Cardiac muscle cell (in vitro differentiated cells and primary cell): ENCODE measurements at regions not wholly inside any gene's neighbourhood (a gene's known extent, or its start where the extent isn't known, plus 50 kb on each side); places are given as distances from the start of the nearest gene placed in this dataset.

Source experiments
- DNase-seq, 2 donors: peaks; one replicate each; pipeline versions ENCODE4 v3.0.0 to v3.0.0-alpha.2; 2010 to 2017; ENCODE audit warnings: low read depth in 1 of 2, low spot score in 1 of 2
- H3K27ac ChIP-seq: fragments of 200-600 bp; sonication (generic); 2 replicates; pipeline ENCODE4 v1.5.1; 2016
- H3K27me3 ChIP-seq: fragments of 200-600 bp; sonication (generic); 2 replicates; pipeline ENCODE4 v1.6.0; 2016; ENCODE audit warnings: control low read depth
- H3K36me3 ChIP-seq: fragments of 200-600 bp; sonication (generic); 2 replicates; pipeline ENCODE4 v1.5.1; 2016; ENCODE audit warnings: control low read depth
- H3K4me1 ChIP-seq: fragments of 200-600 bp; sonication (generic); 2 replicates; pipeline ENCODE4 v1.8.1; 2017; ENCODE audit warnings: low read depth, mild to moderate bottlenecking, mixed run types
- H3K4me3 ChIP-seq: fragments of 200-600 bp; sonication (generic); 2 replicates; pipeline ENCODE4 v1.5.1; 2016; ENCODE audit warnings: mild to moderate bottlenecking
- H3K9me3 ChIP-seq: fragments of 200-600 bp; sonication (generic); 2 replicates; pipeline ENCODE4 v1.5.1; 2017; ENCODE audit warnings: low read depth, mild to moderate bottlenecking, control low read depth
- TF ChIP-seq, protein P1 (sequence below): IDR thresholded peaks from 2 replicates; pipeline ENCODE4 v1.5.1; 2012; ENCODE audit warnings: low read depth, mild to moderate bottlenecking, low read length

DNA sequence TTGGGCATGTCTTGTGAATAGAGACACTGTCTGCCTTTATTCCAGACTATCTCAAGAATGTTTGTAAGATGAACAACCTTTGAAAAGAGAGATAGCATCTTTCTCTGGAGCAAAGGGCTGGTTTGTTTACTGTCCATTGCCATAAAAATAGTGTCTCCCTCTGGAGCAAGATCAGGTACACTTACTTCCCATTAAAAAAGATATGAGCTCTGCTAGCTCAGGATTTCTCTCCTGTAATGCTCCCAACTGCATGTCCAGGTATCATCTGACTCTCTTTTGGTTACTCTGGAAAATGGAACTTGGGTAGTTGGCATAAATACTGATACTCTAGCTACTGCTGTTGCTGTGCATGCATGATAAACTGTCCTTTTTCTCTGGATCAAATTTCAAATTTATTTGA, 381.1 kb downstream of the TFEC start:
- Histone ChIP-seq H3K4me1 (no peaks in the 10 kb centered on the region), H3K9me3 (no peaks in the 10 kb centered on the region), H3K27ac (no peak overlapping the region), H3K27me3 (no peaks in the 10 kb centered on the region), H3K36me3 (no peaks in the 10 kb centered on the region), H3K4me3 (no peak overlapping the region)
- no peak for DNase-seq
- TF ChIP-seq, protein P1, sequence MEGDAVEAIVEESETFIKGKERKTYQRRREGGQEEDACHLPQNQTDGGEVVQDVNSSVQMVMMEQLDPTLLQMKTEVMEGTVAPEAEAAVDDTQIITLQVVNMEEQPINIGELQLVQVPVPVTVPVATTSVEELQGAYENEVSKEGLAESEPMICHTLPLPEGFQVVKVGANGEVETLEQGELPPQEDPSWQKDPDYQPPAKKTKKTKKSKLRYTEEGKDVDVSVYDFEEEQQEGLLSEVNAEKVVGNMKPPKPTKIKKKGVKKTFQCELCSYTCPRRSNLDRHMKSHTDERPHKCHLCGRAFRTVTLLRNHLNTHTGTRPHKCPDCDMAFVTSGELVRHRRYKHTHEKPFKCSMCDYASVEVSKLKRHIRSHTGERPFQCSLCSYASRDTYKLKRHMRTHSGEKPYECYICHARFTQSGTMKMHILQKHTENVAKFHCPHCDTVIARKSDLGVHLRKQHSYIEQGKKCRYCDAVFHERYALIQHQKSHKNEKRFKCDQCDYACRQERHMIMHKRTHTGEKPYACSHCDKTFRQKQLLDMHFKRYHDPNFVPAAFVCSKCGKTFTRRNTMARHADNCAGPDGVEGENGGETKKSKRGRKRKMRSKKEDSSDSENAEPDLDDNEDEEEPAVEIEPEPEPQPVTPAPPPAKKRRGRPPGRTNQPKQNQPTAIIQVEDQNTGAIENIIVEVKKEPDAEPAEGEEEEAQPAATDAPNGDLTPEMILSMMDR: no peak

DNA sequence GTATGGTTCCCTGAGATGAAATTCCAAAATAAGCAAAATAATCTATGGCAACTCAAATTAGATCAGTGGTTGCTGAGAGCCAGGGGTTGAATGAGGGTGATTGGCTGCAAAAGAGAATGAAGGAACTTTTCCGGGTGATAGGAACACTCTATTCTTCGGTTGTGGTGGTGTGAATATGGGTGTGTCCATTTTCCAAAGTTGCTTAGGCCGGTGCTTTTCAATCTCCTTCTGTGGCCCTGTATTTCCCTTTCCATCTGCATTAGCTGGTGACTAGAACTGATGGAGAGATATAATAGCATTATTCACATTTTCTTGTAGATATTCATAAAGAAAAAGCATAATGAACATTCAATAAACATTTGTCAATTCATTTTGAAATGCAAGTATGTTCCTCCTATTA, 382.9 kb downstream of the TFEC start:
- DNase-seq: no peak
- Histone ChIP-seq H3K4me3 (no peak overlapping the region), H3K27ac (no peak overlapping the region), H3K36me3 (no peaks in the 10 kb centered on the region), H3K27me3 (no peaks in the 10 kb centered on the region), H3K9me3 (no peaks in the 10 kb centered on the region), H3K4me1 (no peaks in the 10 kb centered on the region)
- TF ChIP-seq, protein P1: no peak

GRCh38 chr7:115642194-115642593, 388.4 kb downstream of the TFEC start:
- DNase-seq: no peak
- no peaks in the 10 kb centered on the region for H3K27me3 ChIP-seq
- TF ChIP-seq, protein P1: no peak
- H3K36me3 ChIP-seq: no peaks in the 10 kb centered on the region
- H3K9me3 ChIP-seq: no peaks in the 10 kb centered on the region
- H3K27ac ChIP-seq: no peak overlapping the region
- no peak overlapping the region for H3K4me3 ChIP-seq
- no peaks in the 10 kb centered on the region for H3K4me1 ChIP-seq

DNA sequence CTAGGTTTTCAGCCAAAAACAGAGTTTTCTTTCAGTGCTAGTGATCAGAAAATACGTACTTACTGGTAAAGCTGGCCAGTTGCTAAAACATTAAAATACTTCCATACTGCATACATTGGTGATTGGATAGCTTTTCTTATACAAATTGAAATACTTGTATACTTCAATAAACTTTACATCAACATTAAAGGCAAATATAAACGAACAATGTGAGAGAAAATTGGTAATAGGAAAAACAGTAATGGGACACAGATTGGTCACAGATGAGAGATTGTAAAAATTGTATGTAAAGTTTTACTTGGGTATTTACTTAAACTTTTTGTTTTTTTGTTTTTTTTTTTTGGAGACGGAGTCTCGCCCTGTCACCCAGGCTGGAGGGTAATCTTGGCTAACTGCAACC, 391.7 kb downstream of the TFEC start:
- Histone ChIP-seq H3K27me3 (no peaks in the 10 kb centered on the region), H3K4me3 (no peak overlapping the region), H3K4me1 (peaks cover 11% of the 10 kb centered on the region), H3K27ac (no peak overlapping the region), H3K9me3 (no peaks in the 10 kb centered on the region), H3K36me3 (no peaks in the 10 kb centered on the region)
- DNase-seq: no peak
- TF ChIP-seq, protein P1: no peak

DNA sequence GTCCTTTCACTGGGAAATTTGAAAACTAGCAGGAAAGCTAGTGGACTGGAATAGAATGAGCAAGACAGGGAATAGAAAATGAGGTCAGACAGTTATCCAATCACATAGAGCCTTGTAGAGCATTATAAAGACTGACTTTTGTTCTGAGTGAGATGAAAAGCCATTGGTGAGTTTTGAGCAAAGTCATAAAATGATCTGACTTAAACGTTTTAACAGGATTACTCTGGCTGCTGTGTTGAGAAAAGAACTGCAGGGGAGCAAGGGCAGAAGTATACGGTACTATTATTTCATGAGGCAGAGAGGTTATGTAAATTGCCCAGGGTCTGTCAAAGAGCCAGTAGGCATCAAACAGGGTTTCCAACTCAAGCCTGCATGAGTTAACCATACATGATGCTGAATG, 393.4 kb downstream of the TFEC start:
- Histone ChIP-seq H3K36me3 (no peaks in the 10 kb centered on the region), H3K4me1 (peaks cover 11% of the 10 kb centered on the region), H3K27me3 (no peaks in the 10 kb centered on the region), H3K27ac (no peak overlapping the region), H3K4me3 (no peak overlapping the region), H3K9me3 (no peaks in the 10 kb centered on the region)
- DNase-seq: no peak
- TF ChIP-seq, protein P1: no peak

DNA sequence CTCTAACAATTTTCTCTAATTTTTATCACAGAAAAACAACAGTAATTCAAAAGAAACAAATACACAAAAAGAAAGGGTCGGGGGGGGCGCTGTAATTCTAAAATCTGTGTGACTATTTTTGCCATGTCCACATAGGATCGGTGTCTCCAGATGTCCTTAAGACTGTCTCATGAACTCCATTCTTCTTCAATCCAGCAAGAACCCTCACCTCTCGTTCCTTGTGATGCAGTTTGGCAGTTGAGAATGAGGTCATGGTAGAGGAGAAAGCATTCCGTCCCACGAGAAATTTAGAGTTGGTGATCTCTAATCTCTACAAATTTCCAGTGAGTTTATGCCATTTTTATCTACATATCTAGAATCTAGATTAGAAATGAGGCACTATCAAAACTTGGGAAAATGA, 394.7 kb downstream of the TFEC start:
- no peak for DNase-seq
- Histone ChIP-seq H3K9me3 (no peaks in the 10 kb centered on the region), H3K27me3 (no peaks in the 10 kb centered on the region), H3K27ac (no peak overlapping the region), H3K4me3 (no peak overlapping the region), H3K4me1 (peaks cover 11% of the 10 kb centered on the region), H3K36me3 (no peaks in the 10 kb centered on the region)
- TF ChIP-seq, protein P1: no peak
